ENCODE measurements at regions not wholly inside any gene's neighbourhood (a gene's known extent, or its start where the extent isn't known, plus 50 kb on each side); places are given as distances from the start of the nearest gene placed in this dataset.

GRCh38 chrX:149145845-149146285 lies 359.2 kb downstream of the IDS start:
- H3K79me2 ChIP-seq (ENCODE audit: control insufficient read depth, low read length) = no peaks in the 10 kb centered on the region
- TF ChIP-seq CTCF (IDR thresholded peaks at IDR 0.05; ENCODE audit: low read depth, low read length, poor library complexity, severe bottlenecking) = no peak
- TF ChIP-seq EZH2phosphoT487 (IDR thresholded peaks at IDR 0.05; ENCODE audit: borderline replicate concordance, low read length) = no peak

GRCh38 chrX:149131774-149132173 lies 373.3 kb downstream of the IDS start:
- H3K4me3 ChIP-seq (ENCODE audit: low read length) = no peak overlapping the region
- H4K20me1 ChIP-seq (ENCODE audit: control insufficient read depth, insufficient read depth, low read depth, low read length) = no peaks in the 10 kb centered on the region
- no peak overlapping the region for H3K4me2 ChIP-seq (ENCODE audit: low read length)
- no peaks in the 10 kb centered on the region for H3F3A ChIP-seq (ENCODE audit: control insufficient read depth, insufficient read depth)
- no peaks in the 10 kb centered on the region for H3K79me2 ChIP-seq (ENCODE audit: control insufficient read depth, low read length)
- no peaks in the 10 kb centered on the region for H3K9me3 ChIP-seq (ENCODE audit: control insufficient read depth, insufficient read depth, low read length)
- no peaks in the 10 kb centered on the region for H3K9me2 ChIP-seq (replicated peaks; ENCODE audit: control insufficient read depth, low read length)
- no peaks in the 10 kb centered on the region for H3K27me3 ChIP-seq (ENCODE audit: control insufficient read depth, low read length)
- no peaks in the 10 kb centered on the region for H3K4me1 ChIP-seq (ENCODE audit: control insufficient read depth, low read length)
- H3K27ac ChIP-seq (ENCODE audit: low read depth, low read length) = no peak overlapping the region
- TF ChIP-seq CTCF (IDR thresholded peaks at IDR 0.05; ENCODE audit: low read depth, low read length, poor library complexity, severe bottlenecking) (no peak), EZH2phosphoT487 (IDR thresholded peaks at IDR 0.05; ENCODE audit: borderline replicate concordance, low read length) (no peak)
- no peaks in the 10 kb centered on the region for H3K36me3 ChIP-seq (ENCODE audit: control insufficient read depth, low read length)

More at GRCh38 chrX:149145845-149146285, 359.2 kb downstream of the IDS start:
- H3K4me3 ChIP-seq (ENCODE audit: low read length) = no peak overlapping the region
- no peak overlapping the region for H3K4me2 ChIP-seq (ENCODE audit: low read length)
- H3K9me3 ChIP-seq (ENCODE audit: control insufficient read depth, insufficient read depth, low read length) = no peaks in the 10 kb centered on the region
- no peaks in the 10 kb centered on the region for H3F3A ChIP-seq (ENCODE audit: control insufficient read depth, insufficient read depth)
- no peaks in the 10 kb centered on the region for H3K9me2 ChIP-seq (replicated peaks; ENCODE audit: control insufficient read depth, low read length)
- H3K36me3 ChIP-seq (ENCODE audit: control insufficient read depth, low read length) = no peaks in the 10 kb centered on the region
- H3K27ac ChIP-seq (ENCODE audit: low read depth, low read length) = no peak overlapping the region
- no peaks in the 10 kb centered on the region for H4K20me1 ChIP-seq (ENCODE audit: control insufficient read depth, insufficient read depth, low read depth, low read length)
- H3K27me3 ChIP-seq (ENCODE audit: control insufficient read depth, low read length) = no peaks in the 10 kb centered on the region
- H3K4me1 ChIP-seq (ENCODE audit: control insufficient read depth, low read length) = no peaks in the 10 kb centered on the region

GRCh38 chrX:149129767-149130166 lies 375.3 kb downstream of the IDS start:
- no peak for TF ChIP-seq CTCF (IDR thresholded peaks at IDR 0.05; ENCODE audit: low read depth, low read length, poor library complexity, severe bottlenecking)
- TF ChIP-seq EZH2phosphoT487 (IDR thresholded peaks at IDR 0.05; ENCODE audit: borderline replicate concordance, low read length) = no peak
- H3K4me3 ChIP-seq (ENCODE audit: low read length) = no peak overlapping the region
- no peaks in the 10 kb centered on the region for H3K9me2 ChIP-seq (replicated peaks; ENCODE audit: control insufficient read depth, low read length)
- no peaks in the 10 kb centered on the region for H3K4me1 ChIP-seq (ENCODE audit: control insufficient read depth, low read length)
- no peak overlapping the region for H3K27ac ChIP-seq (ENCODE audit: low read depth, low read length)
- H3K9me3 ChIP-seq (ENCODE audit: control insufficient read depth, insufficient read depth, low read length) = no peaks in the 10 kb centered on the region
- no peaks in the 10 kb centered on the region for H3K79me2 ChIP-seq (ENCODE audit: control insufficient read depth, low read length)
- H3K27me3 ChIP-seq (ENCODE audit: control insufficient read depth, low read length) = no peaks in the 10 kb centered on the region
- H3K36me3 ChIP-seq (ENCODE audit: control insufficient read depth, low read length) = no peaks in the 10 kb centered on the region
- H4K20me1 ChIP-seq (ENCODE audit: control insufficient read depth, insufficient read depth, low read depth, low read length) = no peaks in the 10 kb centered on the region
- H3K4me2 ChIP-seq (ENCODE audit: low read length) = no peak overlapping the region
- H3F3A ChIP-seq (ENCODE audit: control insufficient read depth, insufficient read depth) = no peaks in the 10 kb centered on the region

All from DOHH2 (cell line).